Fibroblast of lung (primary cell): ENCODE measurements at regions not wholly inside any gene's neighbourhood (a gene's known extent, or its start where the extent isn't known, plus 50 kb on each side); places are given as distances from the start of the nearest gene placed in this dataset.

Experiments
- DNase-seq, 2 donors: peaks; one replicate each; pipeline versions ENCODE4 v3.0.0 to v3.0.0-alpha.2; 2010; ENCODE audit warnings: low read depth in 2 of 2
- H2AFZ ChIP-seq: 2 replicates; pipeline ENCODE4 v1.5.1; 2012; ENCODE audit warnings: low read length, control low read depth, inconsistent platforms
- H3K27ac ChIP-seq: 2 replicates; pipeline ENCODE4 v1.5.1; 2011; ENCODE audit warnings: low read length, control low read depth; ENCODE audit not compliant: insufficient read depth
- H3K27me3 ChIP-seq: 2 replicates; pipeline ENCODE4 v1.5.1; 2011; ENCODE audit warnings: mild to moderate bottlenecking, low read length; ENCODE audit not compliant: control insufficient read depth, insufficient read depth
- H3K36me3 ChIP-seq: 2 replicates; pipeline ENCODE4 v1.5.1; 2011; ENCODE audit warnings: low read length; ENCODE audit not compliant: control insufficient read depth, insufficient read depth
- H3K4me1 ChIP-seq: 2 replicates; pipeline ENCODE4 v1.5.1; 2011; ENCODE audit warnings: low read length; ENCODE audit not compliant: control insufficient read depth, insufficient read depth; ENCODE audit errors: extremely low read depth
- H3K4me2 ChIP-seq: 2 replicates; pipeline ENCODE4 v1.5.1; 2011; ENCODE audit warnings: low read length, control low read depth; ENCODE audit not compliant: insufficient read depth; ENCODE audit errors: extremely low read depth
- H3K4me3 ChIP-seq, 4 experiments: fragments of 200-600 bp in 1 of 4; sonication (generic) in 1 of 4; replicated peaks in 1 of 4; 2 replicates each; pipeline ENCODE4 v1.5.1; 2011 to 2016; ENCODE audit warnings: low read length in 4 of 4, low read depth in 3 of 4, mild to moderate bottlenecking in 3 of 4, control low read depth in 2 of 4, inconsistent platforms in 1 of 4, mixed read lengths in 1 of 4; ENCODE audit not compliant: insufficient read depth in 1 of 4; ENCODE audit errors: control extremely low read depth in 1 of 4
- H3K79me2 ChIP-seq: 2 replicates; pipeline ENCODE4 v1.5.1; 2012; ENCODE audit warnings: mild to moderate bottlenecking, low read length, inconsistent platforms; ENCODE audit not compliant: control insufficient read depth, insufficient read depth
- H3K9ac ChIP-seq: 2 replicates; pipeline ENCODE4 v1.5.1; 2011; ENCODE audit warnings: mild to moderate bottlenecking, low read length, control low read depth; ENCODE audit not compliant: insufficient read depth
- H3K9me3 ChIP-seq: 2 replicates; pipeline ENCODE4 v1.5.1; 2012; ENCODE audit warnings: low read depth, low read length; ENCODE audit not compliant: control insufficient read depth, insufficient read depth
- H4K20me1 ChIP-seq: 2 replicates; pipeline ENCODE4 v1.5.1; 2011; ENCODE audit warnings: low read length; ENCODE audit not compliant: control insufficient read depth, insufficient read depth; ENCODE audit errors: extremely low read depth
- CTCF ChIP-seq, 2 donors: IDR thresholded peaks in 1 of 2; conservative IDR thresholded peaks in 1 of 2; 1 replicate in 1 of 2; 2 replicates in 1 of 2; pipeline ENCODE4 v1.5.1; 2011 to 2012; ENCODE audit warnings: low read length in 2 of 2, control low read depth in 1 of 2, inconsistent platforms in 1 of 2, low read depth in 1 of 2, mild to moderate bottlenecking in 1 of 2
- EZH2 ChIP-seq: IDR thresholded peaks from 2 replicates; pipeline ENCODE4 v1.5.1; 2012; ENCODE audit warnings: low read length, control low read depth, mild to moderate bottlenecking; ENCODE audit errors: missing control alignments

- Histone ChIP-seq H3K4me2 (no peak overlapping the region), H3K9ac (no peak overlapping the region), H3K9me3 (no peaks in the 10 kb centered on the region), H3K79me2 (no peaks in the 10 kb centered on the region), H3K27me3 (no peaks in the 10 kb centered on the region), H2AFZ (no peak overlapping the region), H3K4me3 (no peak overlapping the region), H4K20me1 (no peaks in the 10 kb centered on the region), H3K27ac (no peak overlapping the region), H3K36me3 (no peaks in the 10 kb centered on the region), H3K4me1 (no peaks in the 10 kb centered on the region)
- no peak for DNase-seq
- TF ChIP-seq EZH2 (no peak), CTCF (conservative IDR thresholded peaks at IDR 0.05 in 1 of 2, IDR thresholded peaks at IDR 0.05 in 1 of 2; ENCODE audit: low read depth in 1 of 2, low read length in 2 of 2) (no peak)
These were observed 77.5 kb upstream of the MIR17HG start for GRCh38 chr13:91270031-91270430.

DNA sequence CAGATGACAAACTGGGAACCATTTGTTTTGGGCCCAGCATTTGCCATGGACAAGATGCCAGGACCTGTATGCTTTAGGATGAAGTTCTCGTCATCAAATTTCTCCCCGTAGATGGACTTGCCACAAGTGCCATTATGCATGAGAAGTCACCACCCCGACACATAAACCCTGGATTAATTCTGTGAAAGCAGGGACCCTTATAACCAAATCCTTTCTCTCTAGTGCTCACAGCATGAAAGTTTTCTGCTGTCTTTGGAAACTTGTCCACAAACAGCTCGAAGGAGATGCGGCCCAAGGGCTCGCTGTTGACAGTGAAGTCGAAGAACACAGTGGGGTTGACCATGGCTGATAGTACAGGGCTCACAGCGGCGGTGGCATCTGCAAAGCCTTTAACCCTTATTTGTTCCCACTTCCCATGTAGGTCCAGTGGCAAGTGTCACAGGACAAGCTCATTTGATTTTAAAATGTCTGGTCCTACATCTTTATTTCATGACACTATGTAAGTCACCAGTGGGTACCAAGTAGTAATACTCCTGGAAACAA is 75.2 kb upstream of the MIR17HG start:
- TF ChIP-seq EZH2 (no peak), CTCF (conservative IDR thresholded peaks at IDR 0.05 in 1 of 2, IDR thresholded peaks at IDR 0.05 in 1 of 2; ENCODE audit: low read depth in 1 of 2, low read length in 2 of 2) (no peak)
- Histone ChIP-seq H3K9me3 (no peaks in the 10 kb centered on the region), H2AFZ (no peak overlapping the region), H4K20me1 (no peaks in the 10 kb centered on the region), H3K27me3 (no peaks in the 10 kb centered on the region), H3K4me2 (no peak overlapping the region), H3K79me2 (no peaks in the 10 kb centered on the region), H3K27ac (no peak overlapping the region), H3K36me3 (no peaks in the 10 kb centered on the region), H3K4me1 (no peaks in the 10 kb centered on the region), H3K4me3 (no peak overlapping the region), H3K9ac (no peak overlapping the region)
- no peak for DNase-seq

- Histone ChIP-seq H3K79me2 (no peaks in the 10 kb centered on the region), H3K4me1 (no peaks in the 10 kb centered on the region), H4K20me1 (no peaks in the 10 kb centered on the region), H3K9ac (no peak overlapping the region), H3K27me3 (no peaks in the 10 kb centered on the region), H3K9me3 (no peaks in the 10 kb centered on the region), H3K27ac (no peak overlapping the region), H3K4me2 (no peak overlapping the region), H3K36me3 (no peaks in the 10 kb centered on the region), H2AFZ (no peak overlapping the region), H3K4me3 (no peak overlapping the region)
- no peak for DNase-seq
- TF ChIP-seq EZH2, result no peak
- TF ChIP-seq CTCF (conservative IDR thresholded peaks at IDR 0.05 in 1 of 2, IDR thresholded peaks at IDR 0.05 in 1 of 2; ENCODE audit: low read depth in 1 of 2, low read length in 2 of 2), result no peak
These were observed 73.8 kb upstream of the MIR17HG start for GRCh38 chr13:91273675-91274074.
